Suppressor macrophage treated with lipopolysaccharide for 4 hours (primary cell): ENCODE measurements at regions not wholly inside any gene's neighbourhood (a gene's known extent, or its start where the extent isn't known, plus 50 kb on each side); places are given as distances from the start of the nearest gene placed in this dataset.

Experiments
- DNase-seq: peaks from one replicate; pipeline ENCODE4 v3.0.0-alpha.2; 2020

DNA sequence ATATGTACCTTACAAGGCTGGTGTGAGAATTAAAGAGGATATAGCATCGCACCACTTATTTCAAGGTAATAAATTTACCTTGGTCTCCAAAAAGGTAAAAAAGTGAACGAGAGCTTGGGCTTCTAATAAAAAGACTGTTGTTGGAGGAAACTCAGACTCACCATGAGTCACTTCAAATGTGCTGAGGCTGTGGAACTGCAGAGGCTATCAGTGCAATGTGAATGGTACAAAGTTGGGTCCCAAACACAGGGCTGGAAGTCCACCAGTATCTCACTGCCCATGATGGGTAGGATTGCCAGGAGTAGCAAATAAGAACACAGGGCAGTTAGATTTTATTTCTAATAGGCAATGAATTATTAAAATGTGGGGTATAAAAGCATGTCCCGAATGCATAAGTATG is 200.6 kb downstream of the MAFB start:
- DNase-seq, result no peak

DNA sequence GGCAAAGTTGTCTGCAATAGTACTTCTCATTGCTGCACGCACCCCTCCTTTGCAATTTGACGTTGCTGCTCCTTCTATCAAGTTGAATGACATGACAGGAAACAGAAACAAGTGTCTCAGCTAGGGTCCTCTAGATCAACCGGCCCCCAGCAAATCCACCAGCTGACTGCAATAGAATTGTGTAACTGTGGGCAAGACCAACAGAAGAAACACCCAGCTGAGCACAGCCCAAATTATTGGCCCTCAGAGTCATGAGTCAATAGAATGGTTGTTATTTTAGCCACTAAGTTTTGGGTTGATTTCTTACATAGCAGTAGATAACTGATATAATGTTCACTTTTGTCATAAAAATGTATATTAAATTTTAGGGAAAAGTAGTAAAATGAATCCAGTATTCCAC is 202.7 kb downstream of the MAFB start:
- DNase-seq, result no peak

GRCh38 chr20:40481743-40482458 is 207.1 kb downstream of the MAFB start:
- no peak for DNase-seq

- no peak for DNase-seq
These were observed 207.7 kb downstream of the MAFB start for GRCh38 chr20:40481337-40481736.

DNA sequence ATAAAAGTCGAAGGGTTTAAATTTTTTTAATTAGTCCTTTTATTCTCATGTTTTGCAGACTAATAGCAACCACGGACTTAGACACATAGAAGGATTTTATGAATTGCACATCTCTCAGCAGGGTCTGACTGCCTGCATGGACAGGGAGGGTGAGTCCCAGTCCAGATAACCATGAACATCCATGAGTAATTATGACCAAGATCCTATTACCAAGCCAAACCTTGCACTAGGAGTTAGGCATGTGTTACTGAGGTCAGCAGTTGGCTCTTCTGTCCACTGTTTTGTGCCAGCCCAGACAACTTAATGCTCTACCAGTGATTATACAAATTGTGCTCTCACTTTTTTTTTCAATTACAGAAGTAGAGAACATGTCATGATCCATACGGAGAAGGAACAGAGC is 211.2 kb downstream of the MAFB start:
- no peak for DNase-seq

DNA sequence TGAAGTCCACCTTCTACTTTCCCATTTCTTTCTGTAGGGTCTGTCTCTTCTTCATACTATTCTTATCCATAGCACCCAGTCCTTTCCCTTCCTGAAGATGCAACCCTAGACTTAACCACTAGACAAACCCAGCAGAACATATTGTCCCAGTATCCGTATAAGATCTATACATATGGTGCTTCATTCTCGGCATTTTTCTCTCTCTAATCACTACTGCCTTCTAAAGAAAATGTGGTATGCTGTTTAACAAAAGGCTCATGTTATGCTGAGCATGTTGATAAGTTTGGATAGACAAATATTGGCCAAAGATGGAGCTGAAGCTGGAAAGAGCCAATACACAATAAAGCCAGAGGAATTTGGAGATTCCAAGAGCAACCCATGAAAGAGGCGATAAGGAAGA is 212.6 kb downstream of the MAFB start:
- DNase-seq, result no peak

DNA sequence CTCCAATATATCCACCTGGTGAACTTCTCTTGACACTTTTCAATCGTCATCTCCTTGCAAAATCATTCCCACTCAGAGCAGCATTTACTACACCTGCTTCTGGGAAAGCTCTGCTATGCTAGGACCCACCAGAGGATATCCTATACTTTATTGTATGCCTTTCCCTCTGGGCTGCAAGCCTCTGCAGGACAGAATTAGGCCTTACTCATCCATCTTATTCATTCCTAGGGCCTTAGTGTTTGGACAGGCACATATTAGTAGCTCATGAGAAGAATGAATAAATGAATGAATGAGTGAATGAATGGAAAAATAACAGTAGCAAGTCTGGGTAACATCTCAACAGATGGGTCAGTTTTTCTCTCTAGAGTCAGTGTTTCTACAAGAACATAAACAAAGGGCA is 216.1 kb downstream of the MAFB start:
- no peak for DNase-seq

GRCh38 chr20:40471261-40471629 is 217.8 kb downstream of the MAFB start:
- no peak for DNase-seq

DNA sequence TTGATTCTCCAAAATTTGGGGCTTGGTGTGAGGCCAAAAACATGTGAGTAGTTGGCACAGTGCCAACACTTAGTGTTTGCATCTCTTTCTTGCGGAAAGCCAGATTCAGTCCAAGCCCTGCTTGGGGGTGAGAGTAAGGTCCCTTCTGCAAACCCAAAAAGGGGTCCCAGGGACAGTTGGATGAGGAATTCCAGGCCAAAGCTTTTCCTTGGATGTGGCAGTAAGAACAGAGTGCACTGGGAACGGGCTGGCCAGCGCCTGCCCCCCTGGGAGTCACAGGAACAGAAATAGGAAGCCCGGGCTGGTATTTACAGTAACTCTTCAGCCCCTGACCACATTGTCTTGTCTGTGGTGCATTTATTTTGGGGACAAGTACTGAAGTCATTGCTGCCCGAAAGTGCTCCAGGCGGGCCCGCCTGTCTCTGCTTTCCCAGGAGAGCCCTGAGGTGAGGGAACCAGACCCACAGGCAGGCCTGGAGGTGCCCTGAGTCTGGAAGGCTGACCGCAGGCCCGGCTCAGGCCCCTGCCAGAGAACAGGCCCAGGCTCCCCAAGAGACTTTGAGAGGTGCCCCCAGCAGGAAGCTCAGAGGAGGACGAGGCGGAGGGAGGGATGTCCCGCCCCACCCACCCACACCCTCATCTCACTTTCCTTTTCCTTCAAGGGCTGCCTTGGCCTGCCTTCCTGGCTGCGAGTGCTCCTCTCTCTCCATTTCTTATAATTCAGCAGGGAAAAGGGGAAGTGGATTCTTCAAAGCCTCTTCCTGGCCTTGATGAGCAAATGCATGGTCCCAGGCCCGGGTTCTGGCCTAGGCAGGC is 218.4 kb downstream of the MAFB start:
- peak; percentile 85 for DNase-seq

GRCh38 chr20:40468759-40469158 is 220.3 kb downstream of the MAFB start:
- DNase-seq, result no peak

GRCh38 chr20:40467703-40468411 is 221.2 kb downstream of the MAFB start:
- DNase-seq, result no peak

- DNase-seq, result no peak
These were observed 222.0 kb downstream of the MAFB start for GRCh38 chr20:40467067-40467466.

- DNase-seq, result peak; percentile 77
These were observed 224.3 kb downstream of the MAFB start for GRCh38 chr20:40464731-40465208.

- no peak for DNase-seq
These were observed 225.9 kb downstream of the MAFB start for GRCh38 chr20:40463171-40463570.

- DNase-seq, result peak; percentile 31
These were observed 226.5 kb downstream of the MAFB start for GRCh38 chr20:40462566-40462965.

DNA sequence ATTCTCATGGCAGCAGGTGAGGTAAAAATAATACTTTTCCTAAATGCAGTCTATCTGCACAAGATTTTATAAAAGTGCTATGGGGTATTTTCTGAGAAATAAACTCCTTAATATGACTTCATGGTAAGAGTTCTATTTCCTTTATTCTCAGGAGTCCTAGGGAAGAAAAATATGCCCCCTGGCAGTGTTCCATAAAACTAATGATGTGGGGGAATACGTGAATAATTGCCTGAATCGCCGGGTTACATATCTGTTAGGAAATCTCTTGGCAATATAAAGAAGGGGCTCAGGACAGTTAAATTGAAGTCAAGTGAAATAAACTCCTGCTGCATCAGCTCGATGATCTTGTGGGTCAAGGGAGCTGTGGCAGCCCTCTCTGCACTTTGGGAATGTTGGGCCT is 229.7 kb downstream of the MAFB start:
- no peak for DNase-seq

- no peak for DNase-seq
These were observed 231.6 kb downstream of the MAFB start for GRCh38 chr20:40457404-40457803.

- no peak for DNase-seq
These were observed 236.3 kb downstream of the MAFB start for GRCh38 chr20:40452758-40453157.

DNA sequence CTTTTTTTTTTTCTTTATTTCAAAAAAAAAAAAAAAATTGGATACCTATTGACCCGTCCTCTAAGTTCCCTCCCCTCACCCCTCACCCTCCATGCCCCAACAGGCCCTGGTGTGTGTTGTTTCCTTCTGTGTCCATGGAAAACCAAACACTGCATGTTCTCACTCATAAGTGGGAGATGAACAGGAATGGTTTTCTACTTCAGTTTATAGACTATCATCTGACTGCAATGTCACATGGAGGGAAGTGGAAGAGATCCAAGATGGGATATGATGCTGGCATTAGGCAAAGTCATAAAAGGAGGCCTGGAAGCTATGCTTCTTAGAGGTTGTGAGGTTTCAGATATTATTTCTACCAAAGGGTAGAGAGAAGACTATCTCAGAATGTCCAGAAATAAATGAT is 237.5 kb downstream of the MAFB start:
- DNase-seq, result no peak

- DNase-seq, result no peak
These were observed 238.9 kb downstream of the MAFB start for GRCh38 chr20:40449974-40450616.

- DNase-seq, result no peak
These were observed 239.8 kb downstream of the MAFB start for GRCh38 chr20:40449144-40449690.

DNA sequence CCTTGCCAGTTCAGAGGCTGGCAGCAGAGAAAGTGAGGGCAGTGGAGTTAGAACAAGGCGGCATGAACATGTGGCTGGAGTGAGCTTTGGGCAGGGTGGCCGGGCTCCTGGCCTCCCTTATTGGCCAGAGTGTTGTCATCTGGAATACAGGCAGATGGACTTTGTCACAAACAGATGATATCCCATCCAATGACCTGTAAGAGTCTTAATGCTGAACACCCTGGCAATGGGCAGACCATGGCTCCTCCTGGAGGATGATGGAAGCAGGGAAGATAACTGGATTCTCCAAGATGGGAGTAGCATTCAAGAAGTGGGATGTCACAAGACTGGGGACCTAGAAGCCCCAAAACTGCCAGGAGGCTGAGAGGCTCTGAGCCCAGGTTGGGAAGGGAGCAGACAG is 242.1 kb downstream of the MAFB start:
- no peak for DNase-seq

DNA sequence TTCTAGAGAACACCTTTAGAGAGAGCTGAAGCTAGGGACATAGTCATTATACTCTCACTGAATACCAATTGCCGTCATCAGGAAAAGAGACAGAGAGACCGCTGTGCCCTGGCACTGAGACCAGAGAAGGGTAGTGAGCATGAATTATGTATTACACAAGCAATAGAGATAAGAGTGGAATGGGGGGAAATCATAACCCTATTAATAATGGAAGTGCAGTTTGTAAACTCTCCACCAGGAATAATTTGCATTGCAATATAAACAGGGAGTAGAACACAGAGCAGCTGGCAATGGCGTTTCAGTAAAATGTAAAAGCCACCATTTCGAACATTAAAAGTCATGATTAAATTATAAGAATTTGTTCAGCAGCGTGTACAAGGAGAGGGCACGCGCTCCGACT is 244.5 kb downstream of the MAFB start:
- no peak for DNase-seq
